ENCODE measurements at regions not wholly inside any gene's neighbourhood (a gene's known extent, or its start where the extent isn't known, plus 50 kb on each side); places are given as distances from the start of the nearest gene placed in this dataset.

DNA sequence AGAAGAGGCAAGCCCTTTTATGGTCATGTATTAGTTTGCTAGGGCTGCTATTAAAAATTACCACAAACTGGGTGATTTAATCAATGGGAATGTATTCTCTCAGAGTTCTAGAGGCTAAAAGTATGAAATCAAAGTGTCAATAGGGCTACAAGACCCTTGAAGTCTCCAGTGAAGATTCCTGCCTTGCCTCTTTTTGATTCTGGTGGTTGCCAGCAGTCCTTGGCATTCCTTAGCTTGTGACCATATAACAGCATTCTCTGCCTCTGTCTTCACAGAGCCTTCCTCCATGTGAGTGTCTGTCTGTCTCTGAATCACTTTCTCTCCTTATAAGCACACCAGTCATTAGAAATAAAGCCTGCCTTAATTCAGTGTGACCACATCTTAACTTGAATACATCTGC lies 282.7 kb downstream of the KCNN2 start:
- no peak for DNase-seq

DNA sequence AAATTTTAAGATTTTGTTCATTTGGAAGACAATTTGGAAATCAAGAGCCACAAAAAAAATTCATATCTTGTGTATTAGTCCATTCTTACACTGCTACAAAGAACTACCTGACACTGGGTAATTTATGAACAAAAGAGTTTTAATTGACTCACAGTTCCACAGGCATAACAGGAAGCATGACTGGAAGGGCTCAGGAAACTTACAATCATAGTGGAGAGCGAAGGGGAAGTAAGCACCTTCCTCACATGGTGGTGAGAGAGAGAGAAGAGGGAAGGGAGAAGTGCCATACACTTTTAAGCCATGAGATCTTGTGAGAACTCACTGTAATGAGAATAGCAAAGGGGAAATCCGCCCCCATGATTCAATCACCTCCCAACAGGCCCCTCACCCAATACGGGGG lies 274.4 kb downstream of the KCNN2 start:
- DNase-seq, result no peak

DNA sequence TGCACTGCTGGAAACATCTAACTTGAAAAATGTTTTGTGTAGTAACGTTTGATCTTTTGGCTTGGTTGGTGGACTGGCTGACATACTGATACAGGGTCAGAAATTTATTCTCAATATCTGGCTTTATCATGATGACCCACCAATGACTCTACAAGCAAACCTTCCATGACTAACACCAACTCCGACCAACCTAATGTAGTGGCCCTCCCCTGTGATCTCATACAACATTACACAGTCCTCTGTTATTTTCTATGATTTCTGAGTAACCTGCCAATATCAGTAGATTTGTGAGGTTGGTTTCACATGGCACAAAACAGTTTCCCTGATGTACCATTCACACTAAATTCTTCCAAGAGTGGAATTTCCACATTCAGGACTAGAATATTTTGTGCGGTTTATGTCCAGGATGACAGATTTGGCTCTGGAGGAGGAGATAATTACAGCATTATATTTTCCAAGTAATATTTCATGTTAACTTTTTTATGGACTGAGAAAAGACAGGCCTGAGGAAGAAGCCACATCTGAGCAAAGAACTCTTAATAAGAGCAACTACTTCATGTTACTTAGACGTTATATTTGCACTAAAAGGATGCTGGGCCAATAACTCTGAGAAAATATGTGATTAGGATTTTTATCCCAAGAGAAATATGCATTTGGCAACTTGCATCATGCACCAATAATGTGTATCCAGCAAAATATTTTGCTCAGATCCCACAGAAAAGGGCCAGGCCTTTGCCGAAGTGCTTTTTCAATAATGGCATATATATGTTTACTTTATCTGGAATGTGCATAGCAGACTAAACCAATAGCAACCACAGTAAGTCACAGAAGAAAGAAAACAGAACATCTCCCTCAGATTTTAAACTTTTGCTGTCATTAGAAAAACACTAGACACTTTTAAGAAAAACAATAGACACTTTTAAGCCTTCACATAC lies 273.4 kb downstream of the KCNN2 start:
- DNase-seq, result no peak

DNA sequence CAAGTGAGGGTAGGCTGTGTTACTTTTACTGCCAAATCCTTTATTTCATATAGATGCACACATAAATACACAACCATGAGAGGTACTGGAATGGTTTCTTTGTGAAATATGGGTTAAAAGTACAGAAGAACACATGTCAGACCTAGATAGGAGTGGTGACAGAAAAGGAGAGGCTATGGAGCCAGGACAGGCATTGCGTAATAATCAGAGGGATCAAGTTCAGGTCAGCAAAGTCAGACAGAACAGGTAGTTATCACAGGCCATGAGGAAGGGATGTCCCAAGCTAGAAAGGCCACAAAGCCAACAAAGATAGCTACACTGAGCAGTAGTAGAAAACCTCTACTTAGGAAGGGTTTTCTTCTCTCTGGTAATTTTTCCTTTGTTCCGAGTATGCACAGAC lies 272.6 kb downstream of the KCNN2 start:
- DNase-seq, result no peak

DNA sequence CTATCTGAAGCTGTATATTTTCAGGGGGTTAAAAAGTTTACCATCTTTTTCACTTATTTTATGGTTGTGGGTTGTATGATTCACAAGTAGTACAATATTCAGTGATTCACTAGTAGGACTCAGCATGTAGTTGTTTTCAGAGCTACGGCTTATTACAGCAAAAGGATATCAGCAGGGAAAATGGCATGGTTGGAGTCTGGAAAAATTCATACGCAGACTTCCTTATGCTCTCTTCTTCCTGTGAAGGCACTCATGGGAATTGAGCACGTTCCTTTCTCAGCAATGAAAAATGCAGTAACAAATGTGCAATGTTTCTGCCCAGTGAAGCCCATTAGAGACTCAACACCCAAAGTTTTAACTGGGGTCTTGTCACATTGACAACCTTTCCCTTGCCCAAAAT lies 250.5 kb downstream of the KCNN2 start:
- DNase-seq, result no peak

DNA sequence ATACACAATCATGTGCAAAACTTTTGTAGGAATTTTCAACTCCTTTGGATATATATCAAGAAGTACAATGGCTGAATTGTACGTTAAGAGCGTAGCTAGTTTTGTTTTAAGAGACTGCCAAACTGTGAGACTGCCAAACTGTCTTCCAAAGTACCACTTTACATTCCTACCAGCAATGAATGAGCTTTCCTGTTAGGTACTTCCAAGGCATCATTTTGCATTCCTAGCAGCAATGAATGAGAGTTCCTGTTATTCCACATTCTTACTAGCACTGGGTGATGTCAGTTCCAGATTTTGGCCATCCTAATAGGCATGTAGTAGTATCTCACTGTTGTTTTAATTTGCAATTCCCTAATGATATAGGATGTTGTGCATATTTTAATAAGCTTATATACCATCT lies 219.3 kb downstream of the KCNN2 start:
- no peak for DNase-seq

DNA sequence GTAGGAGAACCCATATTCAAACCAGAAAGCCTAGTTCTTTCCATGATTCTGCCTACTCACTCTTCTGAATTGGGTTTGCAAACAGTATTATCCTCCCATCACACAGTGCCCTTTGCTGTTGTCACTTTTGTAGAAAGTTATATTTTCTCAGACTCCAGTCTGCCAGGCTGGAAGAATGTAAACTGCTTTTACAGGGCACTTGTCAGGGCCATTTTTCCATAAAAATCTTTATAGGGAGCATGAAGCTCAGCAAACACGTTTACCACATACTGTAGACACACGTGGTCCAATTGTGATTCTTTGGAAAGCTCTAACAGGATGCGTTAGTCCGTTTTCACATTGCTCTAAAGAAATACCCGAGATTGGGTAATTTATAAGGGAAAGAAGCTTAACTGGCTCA lies 204.0 kb downstream of the KCNN2 start:
- DNase-seq, result no peak

DNA sequence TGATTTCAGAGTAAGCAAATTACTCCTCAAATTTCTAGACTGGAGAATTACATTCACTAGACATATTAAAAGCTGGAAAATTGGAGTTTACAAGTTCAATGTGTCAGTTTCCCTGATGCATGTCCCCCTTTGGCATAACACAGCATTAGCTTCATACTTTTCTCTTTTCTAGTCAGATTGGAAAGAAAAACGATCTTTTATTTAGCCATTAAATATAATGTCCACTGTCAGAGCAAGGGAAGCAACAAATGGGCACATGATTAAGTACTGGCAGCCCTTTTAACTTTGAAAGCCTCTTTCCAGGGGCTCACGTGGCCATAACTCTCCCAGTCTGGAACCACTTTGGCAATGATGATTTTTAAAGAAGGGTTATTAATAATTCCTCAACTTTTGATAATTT lies 203.3 kb downstream of the KCNN2 start:
- DNase-seq, result no peak

DNA sequence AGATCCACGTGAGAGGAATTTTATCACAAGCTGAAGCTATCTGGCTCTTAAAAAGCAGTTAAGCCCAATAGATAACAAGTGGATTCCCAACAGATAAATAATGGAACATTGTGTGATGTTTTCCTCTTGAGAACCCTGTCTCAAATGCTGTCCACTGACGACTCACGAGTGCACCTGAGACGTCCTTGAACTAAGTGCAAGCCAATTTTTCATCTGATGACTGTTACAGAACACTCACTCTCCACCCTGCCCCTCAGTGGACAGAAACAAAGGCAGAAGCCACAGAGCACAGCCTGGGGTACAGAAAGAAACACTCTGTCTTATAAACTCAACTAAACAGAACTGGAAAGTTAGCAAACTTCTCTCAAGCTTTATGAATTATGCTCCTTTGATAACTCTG lies 199.5 kb downstream of the KCNN2 start:
- DNase-seq, result no peak
